ENCODE measurements at regions not wholly inside any gene's neighbourhood (a gene's known extent, or its start where the extent isn't known, plus 50 kb on each side); places are given as distances from the start of the nearest gene placed in this dataset.

GRCh38 chr12:126189856-126190255 lies 1124.6 kb downstream of the AACS start:
- no peak for TF ChIP-seq RXRA (IDR thresholded peaks at IDR 0.05; ENCODE audit: insufficient read depth, low read depth, low read length)
- TF ChIP-seq EZH2 (IDR thresholded peaks at IDR 0.05; ENCODE audit: low read depth, low read length, severe bottlenecking) = no peak
- TF ChIP-seq ASH2L (IDR thresholded peaks at IDR 0.05; ENCODE audit: low read length) = no peak
- no peak for TF ChIP-seq POLR2A (IDR thresholded peaks at IDR 0.05; ENCODE audit: control extremely low read depth in 1 of 2, low read depth in 2 of 2, low read length in 2 of 2)
- TF ChIP-seq POLR2AphosphoS5 (IDR thresholded peaks at IDR 0.05; ENCODE audit: low read depth, low read length) = no peak
- no peak for TF ChIP-seq SUZ12 (IDR thresholded peaks at IDR 0.05; ENCODE audit: low read length)
- TF ChIP-seq RFX5 (IDR thresholded peaks at IDR 0.05; ENCODE audit: borderline replicate concordance, low read depth, low read length) = no peak
- TF ChIP-seq BACH1 (IDR thresholded peaks at IDR 0.05; ENCODE audit: low read length) = no peak
